ENCODE measurements at regions not wholly inside any gene's neighbourhood (a gene's known extent, or its start where the extent isn't known, plus 50 kb on each side); places are given as distances from the start of the nearest gene placed in this dataset.
"Not testable (repeated sequence)": the region's sequence is repeated elsewhere in the genome, so short reads cannot be mapped to it uniquely, and the experiment has no call there.

DNA sequence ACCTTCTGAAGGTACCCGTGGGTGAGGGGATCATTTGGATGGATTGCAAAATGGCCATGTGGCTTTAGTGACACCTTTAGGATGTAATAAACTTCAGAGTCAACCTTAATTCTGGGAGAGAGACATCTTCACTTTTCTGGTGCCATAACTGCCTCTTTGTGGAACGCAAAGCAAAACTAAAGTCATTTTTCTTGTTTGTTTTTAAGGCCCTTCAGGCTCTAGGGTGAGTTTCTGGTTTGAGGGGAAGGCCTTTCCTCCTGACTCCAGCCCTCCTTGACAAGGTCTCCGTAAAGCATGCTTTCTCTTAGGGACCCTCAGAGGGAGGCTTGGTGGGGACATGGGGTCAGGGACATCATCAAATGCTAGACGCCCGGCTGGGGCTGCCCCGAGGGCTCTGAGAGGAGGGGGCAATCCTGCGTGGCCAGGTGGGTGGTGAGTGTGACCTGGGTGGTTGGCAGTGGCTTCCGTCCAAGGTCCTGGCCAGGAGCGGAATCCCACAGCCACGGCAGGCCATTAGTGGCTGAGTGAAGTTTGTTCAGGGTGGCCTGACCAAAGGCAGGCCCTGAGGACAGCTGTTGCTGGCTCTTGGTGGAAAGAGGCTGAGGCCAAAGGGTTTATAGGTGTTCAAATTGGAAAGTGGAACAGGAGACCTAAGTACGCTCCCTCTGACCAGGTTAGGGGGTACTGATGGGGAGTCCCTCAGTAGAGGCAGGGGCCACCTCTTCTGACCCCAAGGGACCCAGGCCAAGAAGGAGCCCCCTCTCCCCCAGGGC lies 112.2 kb downstream of the METRNL start:
- no peak for DNase-seq (ENCODE audit: low read depth)
- TF ChIP-seq, protein P1, sequence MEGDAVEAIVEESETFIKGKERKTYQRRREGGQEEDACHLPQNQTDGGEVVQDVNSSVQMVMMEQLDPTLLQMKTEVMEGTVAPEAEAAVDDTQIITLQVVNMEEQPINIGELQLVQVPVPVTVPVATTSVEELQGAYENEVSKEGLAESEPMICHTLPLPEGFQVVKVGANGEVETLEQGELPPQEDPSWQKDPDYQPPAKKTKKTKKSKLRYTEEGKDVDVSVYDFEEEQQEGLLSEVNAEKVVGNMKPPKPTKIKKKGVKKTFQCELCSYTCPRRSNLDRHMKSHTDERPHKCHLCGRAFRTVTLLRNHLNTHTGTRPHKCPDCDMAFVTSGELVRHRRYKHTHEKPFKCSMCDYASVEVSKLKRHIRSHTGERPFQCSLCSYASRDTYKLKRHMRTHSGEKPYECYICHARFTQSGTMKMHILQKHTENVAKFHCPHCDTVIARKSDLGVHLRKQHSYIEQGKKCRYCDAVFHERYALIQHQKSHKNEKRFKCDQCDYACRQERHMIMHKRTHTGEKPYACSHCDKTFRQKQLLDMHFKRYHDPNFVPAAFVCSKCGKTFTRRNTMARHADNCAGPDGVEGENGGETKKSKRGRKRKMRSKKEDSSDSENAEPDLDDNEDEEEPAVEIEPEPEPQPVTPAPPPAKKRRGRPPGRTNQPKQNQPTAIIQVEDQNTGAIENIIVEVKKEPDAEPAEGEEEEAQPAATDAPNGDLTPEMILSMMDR (IDR thresholded peaks at IDR 0.05; ENCODE audit: low read depth, low read length, missing control alignments) = no peak
- H3K4me3 ChIP-seq (ENCODE audit: low read depth, low read length) = no peak overlapping the region

GRCh38 chr17:83192161-83192788 lies 112.9 kb downstream of the METRNL start:
- no peak overlapping the region for H3K4me3 ChIP-seq (ENCODE audit: low read depth, low read length)
- DNase-seq (ENCODE audit: low read depth) = no peak
- TF ChIP-seq, protein P1 (IDR thresholded peaks at IDR 0.05; ENCODE audit: low read depth, low read length, missing control alignments) = no peak

- not testable (repeated sequence) for DNase-seq (ENCODE audit: low read depth)
These were observed 113.5 kb downstream of the METRNL start for GRCh38 chr17:83192789-83193335.

GRCh38 chr17:83193336-83194185 lies 114.2 kb downstream of the METRNL start:
- TF ChIP-seq, protein P1 (IDR thresholded peaks at IDR 0.05; ENCODE audit: low read depth, low read length, missing control alignments) = no peak
- no peak overlapping the region for H3K4me3 ChIP-seq (ENCODE audit: low read depth, low read length)
- no peak for DNase-seq (ENCODE audit: low read depth)

More at GRCh38 chr17:83192789-83193335, 113.5 kb downstream of the METRNL start:
- not testable (repeated sequence) for H3K4me3 ChIP-seq (ENCODE audit: low read depth, low read length)

- H3K4me3 ChIP-seq (ENCODE audit: low read depth, low read length) = no peak overlapping the region
These were observed 114.8 kb downstream of the METRNL start for GRCh38 chr17:83194186-83194561.

GRCh38 chr17:83194761-83195329 lies 115.4 kb downstream of the METRNL start:
- no peak for DNase-seq (ENCODE audit: low read depth)
- no peak overlapping the region for H3K4me3 ChIP-seq (ENCODE audit: low read depth, low read length)
- TF ChIP-seq, protein P1 (IDR thresholded peaks at IDR 0.05; ENCODE audit: low read depth, low read length, missing control alignments) = no peak

More at GRCh38 chr17:83194186-83194561, 114.8 kb downstream of the METRNL start:
- DNase-seq (ENCODE audit: low read depth) = no peak
- TF ChIP-seq, protein P1 (IDR thresholded peaks at IDR 0.05; ENCODE audit: low read depth, low read length, missing control alignments) = no peak
